ENCODE measurements at regions not wholly inside any gene's neighbourhood (a gene's known extent, or its start where the extent isn't known, plus 50 kb on each side); places are given as distances from the start of the nearest gene placed in this dataset.

DNA sequence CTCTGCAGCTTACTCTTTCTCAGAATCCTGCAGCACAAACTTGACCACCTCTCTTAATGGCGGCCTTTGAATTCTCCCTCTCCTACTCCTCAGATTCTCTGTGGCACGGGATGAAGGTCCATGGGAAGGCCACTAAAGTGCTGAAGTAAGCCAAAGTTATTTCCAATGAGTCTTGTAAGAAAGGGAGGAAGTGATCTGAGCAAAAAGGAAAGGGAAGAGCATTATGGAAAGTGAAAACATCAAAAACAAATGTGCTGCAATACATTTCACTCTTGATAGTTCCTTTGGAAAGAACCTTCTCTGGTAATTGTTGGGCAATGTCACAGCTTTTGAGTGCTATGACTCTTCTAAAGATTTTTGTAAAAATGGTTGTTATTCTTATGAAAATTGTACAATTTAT is 54.3 kb upstream of the CAMK2D start:
- no peak overlapping the region for H3K4me3 ChIP-seq (ENCODE audit: low read depth, low read length)
- no peak for DNase-seq (ENCODE audit: low read depth)
- TF ChIP-seq, protein P1, sequence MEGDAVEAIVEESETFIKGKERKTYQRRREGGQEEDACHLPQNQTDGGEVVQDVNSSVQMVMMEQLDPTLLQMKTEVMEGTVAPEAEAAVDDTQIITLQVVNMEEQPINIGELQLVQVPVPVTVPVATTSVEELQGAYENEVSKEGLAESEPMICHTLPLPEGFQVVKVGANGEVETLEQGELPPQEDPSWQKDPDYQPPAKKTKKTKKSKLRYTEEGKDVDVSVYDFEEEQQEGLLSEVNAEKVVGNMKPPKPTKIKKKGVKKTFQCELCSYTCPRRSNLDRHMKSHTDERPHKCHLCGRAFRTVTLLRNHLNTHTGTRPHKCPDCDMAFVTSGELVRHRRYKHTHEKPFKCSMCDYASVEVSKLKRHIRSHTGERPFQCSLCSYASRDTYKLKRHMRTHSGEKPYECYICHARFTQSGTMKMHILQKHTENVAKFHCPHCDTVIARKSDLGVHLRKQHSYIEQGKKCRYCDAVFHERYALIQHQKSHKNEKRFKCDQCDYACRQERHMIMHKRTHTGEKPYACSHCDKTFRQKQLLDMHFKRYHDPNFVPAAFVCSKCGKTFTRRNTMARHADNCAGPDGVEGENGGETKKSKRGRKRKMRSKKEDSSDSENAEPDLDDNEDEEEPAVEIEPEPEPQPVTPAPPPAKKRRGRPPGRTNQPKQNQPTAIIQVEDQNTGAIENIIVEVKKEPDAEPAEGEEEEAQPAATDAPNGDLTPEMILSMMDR (conservative IDR thresholded peaks at IDR 0.05; ENCODE audit: low read depth, low read length), result no peak

DNA sequence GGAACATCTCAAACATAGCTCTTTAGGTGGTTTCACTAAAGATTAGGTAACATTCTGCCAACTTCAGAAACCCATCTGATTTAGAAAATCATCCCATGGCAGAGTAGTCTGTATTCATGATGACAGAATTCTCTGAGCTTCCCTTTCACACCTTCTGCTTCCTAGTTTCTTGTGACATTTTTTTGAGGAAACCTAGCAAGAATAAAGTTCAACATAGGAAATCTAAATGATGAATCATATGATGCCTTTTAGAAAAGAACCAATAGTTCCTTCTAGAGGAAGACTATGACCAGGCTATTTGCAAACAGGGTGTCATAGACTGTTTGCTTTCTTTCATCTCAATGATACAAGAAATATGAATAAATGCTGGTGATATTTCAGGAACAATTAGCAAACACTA is 49.8 kb upstream of the CAMK2D start:
- no peak for DNase-seq (ENCODE audit: low read depth)
- TF ChIP-seq, protein P1 (conservative IDR thresholded peaks at IDR 0.05; ENCODE audit: low read depth, low read length), result no peak
- H3K4me3 ChIP-seq (ENCODE audit: low read depth, low read length), result no peak overlapping the region
